Stimulated activated CD8-positive, alpha-beta memory T cell treated with anti-CD3 and anti-CD28 coated beads, Interleukin-15, amount 100 ng/mL, for 4 hours (primary cell): ENCODE measurements at regions not wholly inside any gene's neighbourhood (a gene's known extent, or its start where the extent isn't known, plus 50 kb on each side); places are given as distances from the start of the nearest gene placed in this dataset.
"Not testable (repeated sequence)": the region's sequence is repeated elsewhere in the genome, so short reads cannot be mapped to it uniquely, and the experiment has no call there.

Source experiments
- DNase-seq, 2 donors: peaks; one replicate each; pipeline ENCODE4 v3.0.0-alpha.2; 2020; ENCODE audit warnings: low read depth in 2 of 2

GRCh38 chr10:128576943-128577670 is 450.9 kb upstream of the MKI67 start:
- no peak for DNase-seq

DNA sequence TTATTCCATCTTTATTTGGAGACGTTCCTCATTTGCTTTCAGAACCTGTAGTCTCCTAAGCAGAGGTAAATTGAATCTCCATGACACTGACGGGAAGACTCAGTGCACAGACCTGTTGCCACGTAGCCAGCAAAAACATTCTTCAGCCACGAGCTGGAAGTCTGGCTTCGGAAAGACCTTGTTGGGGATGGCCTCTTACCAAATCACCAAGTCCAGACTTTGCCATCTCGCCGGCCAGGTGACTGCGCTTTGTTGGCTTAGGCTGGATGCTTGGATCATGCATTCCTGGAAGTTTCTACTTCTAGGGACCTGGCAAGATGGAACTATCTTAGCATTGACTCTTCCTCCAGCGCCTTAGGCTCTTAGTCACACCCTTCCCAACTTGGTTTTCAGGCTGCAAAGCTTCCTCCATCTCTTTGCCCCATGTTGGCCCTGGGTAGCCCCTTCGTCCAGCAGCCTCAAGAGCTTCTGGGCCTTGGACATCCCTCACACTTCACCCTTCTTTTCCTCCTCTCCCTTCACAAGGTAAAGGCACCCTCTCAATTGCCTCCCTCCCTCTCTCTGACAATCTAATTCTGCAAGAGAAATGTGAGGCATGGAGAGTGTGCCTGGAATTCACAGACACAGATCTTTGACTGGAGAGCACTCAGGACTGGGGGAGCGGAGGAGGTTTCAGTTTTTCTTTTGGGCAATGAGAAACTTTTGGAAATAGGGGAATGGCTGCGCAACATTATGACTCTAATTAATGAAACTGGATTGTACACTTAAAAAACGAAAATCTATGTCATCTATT is 451.9 kb upstream of the MKI67 start:
- no peak for DNase-seq

GRCh38 chr10:128578766-128579165 is 452.5 kb upstream of the MKI67 start:
- DNase-seq: no peak

DNA sequence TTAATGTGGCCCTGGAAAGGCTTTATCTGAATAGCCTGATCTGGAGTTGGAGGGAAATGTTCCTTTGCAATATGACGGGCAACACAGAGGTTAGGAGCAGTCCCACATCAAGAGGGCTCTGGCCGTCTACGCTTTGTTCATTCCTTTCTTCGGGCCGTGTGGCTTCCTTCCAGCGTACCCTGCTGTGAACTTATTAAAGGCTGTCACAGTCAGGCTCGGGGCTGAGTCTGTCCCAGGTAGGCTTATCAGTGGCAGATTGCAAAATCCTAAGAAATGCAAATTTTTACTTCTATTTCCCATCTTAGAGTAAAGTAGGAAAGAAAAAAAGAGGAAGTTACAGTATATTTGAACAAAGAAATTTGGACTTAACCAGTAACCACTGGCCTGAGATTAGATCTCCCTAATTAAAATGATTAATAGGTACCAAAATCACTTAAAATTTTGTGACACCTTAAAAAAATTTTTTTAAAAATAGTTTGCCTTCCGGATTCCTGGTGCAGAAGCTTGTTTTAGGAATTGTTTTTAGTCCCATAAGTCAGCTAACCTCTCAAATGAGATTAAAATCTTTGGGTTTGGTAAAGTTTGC is 453.1 kb upstream of the MKI67 start:
- DNase-seq: no peak

GRCh38 chr10:128579901-128580300 is 453.7 kb upstream of the MKI67 start:
- DNase-seq: no peak

- DNase-seq: not testable (repeated sequence)
Measured at GRCh38 chr10:128583125-128583524, 456.9 kb upstream of the MKI67 start.

GRCh38 chr10:128586599-128586998 is 460.4 kb upstream of the MKI67 start:
- DNase-seq: not testable (repeated sequence)

GRCh38 chr10:128587689-128588088 is 461.5 kb upstream of the MKI67 start:
- no peak for DNase-seq

DNA sequence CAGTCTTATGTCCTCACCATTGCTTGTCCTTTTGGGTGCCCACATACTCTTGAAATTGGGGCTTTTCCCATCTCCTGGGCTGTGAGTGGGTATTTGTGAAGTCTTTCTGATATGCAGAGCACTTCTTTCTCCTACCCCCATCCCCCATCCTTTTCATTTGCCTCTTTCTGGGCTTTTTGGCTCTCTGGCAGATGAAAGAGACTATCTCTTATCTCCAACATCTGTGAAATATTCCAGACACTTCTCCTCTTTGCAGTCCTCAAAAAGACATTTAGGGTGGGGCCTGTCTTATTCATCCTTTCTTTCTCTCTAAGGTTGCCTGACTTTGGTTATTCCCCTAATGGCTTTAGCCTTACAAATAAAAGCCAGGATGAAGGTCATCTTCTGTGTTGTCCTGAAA is 462.2 kb upstream of the MKI67 start:
- no peak for DNase-seq

- no peak for DNase-seq
Measured at GRCh38 chr10:128594688-128595087, 468.5 kb upstream of the MKI67 start.

DNA sequence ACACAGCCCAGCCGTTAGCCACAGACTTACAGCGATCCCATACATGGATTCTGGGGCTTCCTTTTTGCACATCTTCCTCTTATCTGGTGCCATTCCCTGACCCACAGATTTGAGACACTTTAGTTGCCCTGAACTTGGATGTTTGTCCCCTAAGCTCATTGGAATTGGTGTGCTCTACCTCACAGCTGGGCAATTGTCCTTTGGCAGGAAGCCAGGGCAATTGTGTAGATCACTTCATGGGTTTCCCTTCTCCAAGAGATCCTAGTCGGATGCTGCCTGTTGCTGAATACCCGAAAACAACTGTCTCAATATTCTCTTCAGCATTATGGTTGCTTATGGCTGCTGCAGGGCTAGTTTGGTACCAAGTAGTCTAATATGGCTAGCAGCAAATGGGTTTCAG is 470.7 kb upstream of the MKI67 start:
- DNase-seq: no peak

DNA sequence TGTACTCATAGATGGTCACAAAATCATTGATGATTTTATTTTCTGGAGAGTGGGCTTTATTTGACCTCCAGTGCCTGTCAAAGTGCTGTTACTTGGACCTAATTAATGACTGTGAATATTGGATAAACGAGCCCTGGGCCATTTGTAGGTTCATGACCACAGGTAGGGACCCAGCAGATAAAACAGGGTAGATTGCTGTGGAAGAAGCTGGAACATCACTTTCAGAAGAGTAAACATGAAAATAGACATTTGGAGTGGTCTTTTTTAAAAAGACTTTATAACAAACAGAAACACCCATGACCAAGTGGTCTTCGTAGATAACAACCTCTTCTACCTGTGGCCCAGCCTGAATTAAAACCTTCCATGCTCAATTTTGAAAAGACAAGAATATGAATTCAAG is 472.8 kb upstream of the MKI67 start:
- DNase-seq: no peak

DNA sequence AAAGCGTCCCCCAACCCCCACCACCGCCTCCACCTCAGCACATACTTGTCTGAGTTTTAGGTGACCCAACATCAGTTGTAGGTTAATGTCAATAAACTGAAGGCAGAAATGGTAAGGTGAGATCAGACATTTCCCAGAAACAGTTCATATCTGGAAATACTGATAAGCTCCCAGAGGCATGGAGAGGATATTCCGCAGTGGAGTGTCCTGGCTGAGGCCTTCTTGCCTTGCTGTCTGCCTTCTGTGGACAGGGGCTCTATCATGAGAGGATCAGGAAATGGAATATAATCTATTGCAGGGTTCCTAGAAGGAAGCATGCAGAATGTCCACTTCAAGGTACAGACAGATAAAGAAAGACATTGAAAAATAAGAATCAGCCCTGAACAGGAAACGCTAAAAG is 473.3 kb upstream of the MKI67 start:
- DNase-seq: no peak

GRCh38 chr10:128602183-128602582 is 476.0 kb upstream of the MKI67 start:
- no peak for DNase-seq

DNA sequence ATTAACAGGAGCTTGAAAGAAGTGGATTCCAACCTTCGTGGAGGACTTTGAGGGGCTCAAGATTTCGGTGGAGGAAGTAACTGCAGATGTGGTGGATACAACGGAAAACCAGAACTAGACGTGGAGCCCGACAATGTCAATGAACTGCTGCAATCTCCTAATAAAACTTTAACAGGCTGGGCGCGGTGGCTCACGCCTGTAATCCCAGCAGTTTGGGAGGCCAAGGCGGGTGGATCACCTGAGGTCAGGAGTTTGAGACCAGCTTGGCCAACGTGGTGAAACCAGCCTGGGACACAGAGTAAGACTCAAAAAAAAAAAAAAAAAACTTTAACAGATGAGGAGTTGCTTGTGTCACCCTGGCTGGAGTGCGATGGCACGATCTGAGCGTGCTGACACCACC is 477.8 kb upstream of the MKI67 start:
- no peak for DNase-seq

- no peak for DNase-seq
Measured at GRCh38 chr10:128605180-128605579, 479.0 kb upstream of the MKI67 start.

- DNase-seq: no peak
Measured at GRCh38 chr10:128606055-128606454, 479.8 kb upstream of the MKI67 start.

DNA sequence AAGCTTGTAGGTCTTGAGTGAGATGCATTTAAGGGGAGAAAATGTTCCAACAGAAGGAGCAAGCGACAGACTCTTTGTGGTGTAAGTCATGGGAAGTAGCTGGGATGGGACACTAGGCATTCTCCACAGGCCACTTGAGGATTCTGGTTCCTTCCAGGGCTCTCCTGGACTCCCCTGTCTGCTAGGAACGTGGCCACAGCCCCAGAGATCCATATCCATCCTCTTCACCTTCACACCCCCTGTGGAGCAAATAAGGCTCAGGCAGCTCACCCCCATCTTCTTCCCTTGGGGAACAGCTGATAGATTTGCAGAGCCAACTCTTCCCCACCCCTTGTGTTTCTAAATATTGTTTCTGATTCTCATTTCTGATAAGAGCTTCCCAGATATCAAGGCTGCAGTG is 482.6 kb upstream of the MKI67 start:
- DNase-seq: no peak

- DNase-seq: no peak
Measured at GRCh38 chr10:128609460-128609859, 483.2 kb upstream of the MKI67 start.

GRCh38 chr10:128610113-128610512 is 483.9 kb upstream of the MKI67 start:
- DNase-seq: no peak

DNA sequence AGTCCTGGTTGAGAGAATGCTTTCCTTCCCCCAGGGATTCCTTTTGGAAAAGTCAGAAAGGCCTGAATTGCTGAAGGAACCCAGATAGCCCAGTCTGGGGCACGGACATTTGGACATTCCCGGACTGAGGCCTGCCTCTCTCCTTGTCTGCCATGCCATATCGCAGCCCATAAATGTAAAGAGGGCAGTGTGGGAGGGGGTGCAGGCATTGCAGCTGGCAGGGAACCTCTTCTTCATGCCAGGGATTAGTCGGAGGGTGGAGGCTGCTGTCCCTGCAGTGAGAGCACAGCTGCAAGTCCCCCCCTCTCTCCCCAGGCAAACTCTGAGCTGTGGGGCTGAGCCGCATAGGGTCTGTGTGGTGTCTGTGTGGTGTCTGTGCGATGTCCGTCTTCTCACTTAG is 486.0 kb upstream of the MKI67 start:
- DNase-seq: no peak

DNA sequence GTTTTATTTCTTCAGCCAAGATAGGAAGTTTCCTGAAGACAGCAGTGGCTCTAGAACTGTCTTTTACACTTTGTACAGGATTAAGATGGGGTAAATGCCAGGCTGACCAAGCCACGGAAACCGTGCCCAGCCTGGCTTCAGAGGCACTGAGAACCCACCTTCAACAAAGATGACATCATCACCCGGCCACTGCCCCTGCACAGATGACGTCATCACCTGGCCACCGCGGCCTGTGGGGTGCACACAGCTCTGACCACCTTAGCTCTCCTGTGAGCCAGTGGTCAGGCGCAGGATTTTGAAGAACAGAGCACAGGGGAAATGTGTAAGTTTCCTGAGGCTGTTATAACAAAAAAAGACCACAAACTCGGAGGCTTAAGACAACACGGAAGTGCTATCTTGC is 486.4 kb upstream of the MKI67 start:
- no peak for DNase-seq

DNA sequence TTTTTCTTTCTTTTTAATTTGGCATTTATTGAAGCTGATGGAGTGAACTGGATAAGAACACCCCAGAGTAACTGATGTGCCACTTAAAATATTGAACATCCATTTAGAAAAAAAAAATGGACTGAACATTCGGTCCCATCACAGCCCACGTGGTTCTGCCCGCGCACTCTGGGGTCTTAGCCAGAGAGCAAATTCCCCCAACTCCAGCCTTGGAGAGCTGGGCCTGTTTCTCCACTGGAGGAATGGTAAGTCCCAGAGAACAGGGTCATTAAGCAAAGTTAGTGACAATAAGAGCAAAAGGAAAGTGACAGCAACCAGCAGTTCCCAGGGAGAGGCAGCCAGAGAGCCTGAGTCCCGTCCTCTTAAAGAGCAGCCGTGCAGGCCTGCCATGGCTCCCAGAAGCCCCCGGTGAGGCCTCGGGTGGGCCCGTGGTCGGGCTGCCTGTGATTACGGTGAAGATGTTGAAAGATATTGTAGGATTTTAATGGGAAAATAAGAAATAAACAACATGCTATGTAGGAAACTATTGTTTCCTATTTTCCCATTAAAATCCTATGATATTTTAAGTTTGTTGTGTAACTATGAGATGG is 487.9 kb upstream of the MKI67 start:
- no peak for DNase-seq
